OCI-LY3 (cell line): ENCODE measurements at regions not wholly inside any gene's neighbourhood (a gene's known extent, or its start where the extent isn't known, plus 50 kb on each side); places are given as distances from the start of the nearest gene placed in this dataset.

ENCODE experiments used
- EZH2phosphoT487 ChIP-seq: fragments of 200-600 bp; shearing (Covaris generic); IDR thresholded peaks from 2 replicates; pipeline ENCODE4 v1.6.1; 2018; ENCODE audit warnings: antibody characterized with exemption, mixed run types, low read depth
- TF ChIP-seq, protein P1 (sequence below): fragments of 200-600, 300-600 bp; sonication (generic); IDR thresholded peaks from 2 replicates; pipeline ENCODE4 v1.5.1; 2014; ENCODE audit warnings: antibody characterized with exemption, low read length, low read depth

- TF ChIP-seq, protein P1, sequence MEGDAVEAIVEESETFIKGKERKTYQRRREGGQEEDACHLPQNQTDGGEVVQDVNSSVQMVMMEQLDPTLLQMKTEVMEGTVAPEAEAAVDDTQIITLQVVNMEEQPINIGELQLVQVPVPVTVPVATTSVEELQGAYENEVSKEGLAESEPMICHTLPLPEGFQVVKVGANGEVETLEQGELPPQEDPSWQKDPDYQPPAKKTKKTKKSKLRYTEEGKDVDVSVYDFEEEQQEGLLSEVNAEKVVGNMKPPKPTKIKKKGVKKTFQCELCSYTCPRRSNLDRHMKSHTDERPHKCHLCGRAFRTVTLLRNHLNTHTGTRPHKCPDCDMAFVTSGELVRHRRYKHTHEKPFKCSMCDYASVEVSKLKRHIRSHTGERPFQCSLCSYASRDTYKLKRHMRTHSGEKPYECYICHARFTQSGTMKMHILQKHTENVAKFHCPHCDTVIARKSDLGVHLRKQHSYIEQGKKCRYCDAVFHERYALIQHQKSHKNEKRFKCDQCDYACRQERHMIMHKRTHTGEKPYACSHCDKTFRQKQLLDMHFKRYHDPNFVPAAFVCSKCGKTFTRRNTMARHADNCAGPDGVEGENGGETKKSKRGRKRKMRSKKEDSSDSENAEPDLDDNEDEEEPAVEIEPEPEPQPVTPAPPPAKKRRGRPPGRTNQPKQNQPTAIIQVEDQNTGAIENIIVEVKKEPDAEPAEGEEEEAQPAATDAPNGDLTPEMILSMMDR = no peak
- no peak for TF ChIP-seq EZH2phosphoT487
Observed at GRCh38 chr4:180827232-180828009, 1415.8 kb upstream of the TENM3 start.
